ENCODE measurements at regions not wholly inside any gene's neighbourhood (a gene's known extent, or its start where the extent isn't known, plus 50 kb on each side); places are given as distances from the start of the nearest gene placed in this dataset.

- no peak overlapping the region for H3K27ac Mint-ChIP-seq
- H3K9me3 Mint-ChIP-seq: no peaks in the 10 kb centered on the region
- DNase-seq: no peak
- no peaks in the 10 kb centered on the region for H3K4me1 Mint-ChIP-seq
- H3K36me3 Mint-ChIP-seq: no peaks in the 10 kb centered on the region
- no peak overlapping the region for H3K4me3 Mint-ChIP-seq
- H3K27me3 Mint-ChIP-seq: peaks cover 3% of the 10 kb centered on the region
Observed at GRCh38 chr12:111085096-111085495, 164.7 kb upstream of the MYL2 start.

- no peak overlapping the region for H3K4me3 Mint-ChIP-seq
- no peak overlapping the region for H3K27ac Mint-ChIP-seq
- H3K4me1 Mint-ChIP-seq: no peaks in the 10 kb centered on the region
- H3K27me3 Mint-ChIP-seq: peaks cover 3% of the 10 kb centered on the region
- H3K36me3 Mint-ChIP-seq: no peaks in the 10 kb centered on the region
- H3K9me3 Mint-ChIP-seq: no peaks in the 10 kb centered on the region
- DNase-seq: no peak
Observed at GRCh38 chr12:111084605-111085004, 164.2 kb upstream of the MYL2 start.

GRCh38 chr12:111084158-111084557 lies 163.8 kb upstream of the MYL2 start:
- DNase-seq: no peak
- Mint-ChIP-seq H3K4me1 (no peaks in the 10 kb centered on the region), H3K4me3 (no peak overlapping the region), H3K9me3 (no peaks in the 10 kb centered on the region), H3K36me3 (no peaks in the 10 kb centered on the region), H3K27me3 (peaks cover 3% of the 10 kb centered on the region), H3K27ac (no peak overlapping the region)

- Mint-ChIP-seq H3K27ac (no peak overlapping the region), H3K36me3 (no peaks in the 10 kb centered on the region), H3K9me3 (no peaks in the 10 kb centered on the region), H3K4me1 (peaks cover 2% of the 10 kb centered on the region), H3K4me3 (no peak overlapping the region), H3K27me3 (peaks cover 3% of the 10 kb centered on the region)
- no peak for DNase-seq
Observed at GRCh38 chr12:111081600-111081999, 161.2 kb upstream of the MYL2 start.

- Mint-ChIP-seq H3K36me3 (no peaks in the 10 kb centered on the region), H3K9me3 (no peaks in the 10 kb centered on the region), H3K4me1 (peaks cover 3% of the 10 kb centered on the region), H3K27me3 (peaks cover 3% of the 10 kb centered on the region), H3K4me3 (no peak overlapping the region), H3K27ac (no peak overlapping the region)
- no peak for DNase-seq
Observed at GRCh38 chr12:111078731-111079130, 158.4 kb upstream of the MYL2 start.

- peaks cover 6% of the 10 kb centered on the region for H3K4me1 Mint-ChIP-seq
- no peaks in the 10 kb centered on the region for H3K27me3 Mint-ChIP-seq
- H3K36me3 Mint-ChIP-seq: peaks cover under 1% of the 10 kb centered on the region
- no peak overlapping the region for H3K4me3 Mint-ChIP-seq
- DNase-seq: no peak
- H3K9me3 Mint-ChIP-seq: no peaks in the 10 kb centered on the region
- no peak overlapping the region for H3K27ac Mint-ChIP-seq
Observed at GRCh38 chr12:111076611-111077451, 156.5 kb upstream of the MYL2 start.

GRCh38 chr12:111076199-111076598 lies 155.8 kb upstream of the MYL2 start:
- no peak overlapping the region for H3K27ac Mint-ChIP-seq

GRCh38 chr12:111074965-111075364 lies 154.6 kb upstream of the MYL2 start:
- peaks cover 6% of the 10 kb centered on the region for H3K4me1 Mint-ChIP-seq
- no peak overlapping the region for H3K4me3 Mint-ChIP-seq
- H3K9me3 Mint-ChIP-seq: no peaks in the 10 kb centered on the region
- H3K27me3 Mint-ChIP-seq: no peaks in the 10 kb centered on the region
- no peak overlapping the region for H3K27ac Mint-ChIP-seq
- peaks cover 1% of the 10 kb centered on the region for H3K36me3 Mint-ChIP-seq
- DNase-seq: no peak

More at GRCh38 chr12:111076199-111076598, 155.8 kb upstream of the MYL2 start:
- Mint-ChIP-seq H3K9me3 (no peaks in the 10 kb centered on the region), H3K27me3 (no peaks in the 10 kb centered on the region), H3K4me1 (peaks cover 6% of the 10 kb centered on the region), H3K36me3 (peaks cover 1% of the 10 kb centered on the region), H3K4me3 (no peak overlapping the region)
- no peak for DNase-seq

GRCh38 chr12:111074559-111074958 lies 154.2 kb upstream of the MYL2 start:
- no peaks in the 10 kb centered on the region for H3K27me3 Mint-ChIP-seq
- H3K9me3 Mint-ChIP-seq: no peaks in the 10 kb centered on the region
- no peak overlapping the region for H3K27ac Mint-ChIP-seq
- H3K4me3 Mint-ChIP-seq: no peak overlapping the region
- H3K4me1 Mint-ChIP-seq: peaks cover 6% of the 10 kb centered on the region
- peaks cover 1% of the 10 kb centered on the region for H3K36me3 Mint-ChIP-seq
- DNase-seq: no peak

- no peak overlapping the region for H3K4me3 Mint-ChIP-seq
- H3K27me3 Mint-ChIP-seq: no peaks in the 10 kb centered on the region
- no peak for DNase-seq
- peaks cover 1% of the 10 kb centered on the region for H3K36me3 Mint-ChIP-seq
- no peak overlapping the region for H3K27ac Mint-ChIP-seq
- H3K9me3 Mint-ChIP-seq: no peaks in the 10 kb centered on the region
- peaks cover 7% of the 10 kb centered on the region for H3K4me1 Mint-ChIP-seq
Observed at GRCh38 chr12:111073370-111073769, 153.0 kb upstream of the MYL2 start.

GRCh38 chr12:111072299-111072698 lies 151.9 kb upstream of the MYL2 start:
- DNase-seq: no peak
- Mint-ChIP-seq H3K4me3 (no peak overlapping the region), H3K27me3 (no peaks in the 10 kb centered on the region), H3K4me1 (peaks cover 14% of the 10 kb centered on the region), H3K9me3 (no peaks in the 10 kb centered on the region), H3K36me3 (peaks cover 1% of the 10 kb centered on the region), H3K27ac (no peak overlapping the region)

GRCh38 chr12:111069886-111070285 lies 149.5 kb upstream of the MYL2 start:
- Mint-ChIP-seq H3K27ac (no peak overlapping the region), H3K36me3 (peaks cover 1% of the 10 kb centered on the region), H3K9me3 (no peaks in the 10 kb centered on the region), H3K27me3 (no peaks in the 10 kb centered on the region), H3K4me3 (no peak overlapping the region), H3K4me1 (peaks cover 14% of the 10 kb centered on the region)
- no peak for DNase-seq

- peak; percentile 18 for DNase-seq
- H3K4me3 Mint-ChIP-seq: no peak overlapping the region
- H3K4me1 Mint-ChIP-seq: peaks cover 12% of the 10 kb centered on the region
- H3K36me3 Mint-ChIP-seq: peaks cover 1% of the 10 kb centered on the region
- no peaks in the 10 kb centered on the region for H3K9me3 Mint-ChIP-seq
- peak overlapping the region; percentile 32 for H3K27ac Mint-ChIP-seq
- no peaks in the 10 kb centered on the region for H3K27me3 Mint-ChIP-seq
Observed at GRCh38 chr12:111068290-111068689, 147.9 kb upstream of the MYL2 start.

- H3K36me3 Mint-ChIP-seq: peaks cover 1% of the 10 kb centered on the region
- H3K9me3 Mint-ChIP-seq: no peaks in the 10 kb centered on the region
- H3K27ac Mint-ChIP-seq: no peak overlapping the region
Observed at GRCh38 chr12:111067498-111067897, 147.1 kb upstream of the MYL2 start.

GRCh38 chr12:111066744-111067437 lies 146.5 kb upstream of the MYL2 start:
- H3K27ac Mint-ChIP-seq: no peak overlapping the region
- peaks cover 11% of the 10 kb centered on the region for H3K4me1 Mint-ChIP-seq
- H3K36me3 Mint-ChIP-seq: peaks cover 1% of the 10 kb centered on the region
- H3K27me3 Mint-ChIP-seq: no peaks in the 10 kb centered on the region
- no peak for DNase-seq
- no peaks in the 10 kb centered on the region for H3K9me3 Mint-ChIP-seq
- no peak overlapping the region for H3K4me3 Mint-ChIP-seq

More at GRCh38 chr12:111067498-111067897, 147.1 kb upstream of the MYL2 start:
- H3K4me1 Mint-ChIP-seq: peaks cover 11% of the 10 kb centered on the region
- no peak overlapping the region for H3K4me3 Mint-ChIP-seq
- no peaks in the 10 kb centered on the region for H3K27me3 Mint-ChIP-seq
- no peak for DNase-seq

- Mint-ChIP-seq H3K9me3 (no peaks in the 10 kb centered on the region), H3K36me3 (no peaks in the 10 kb centered on the region), H3K27ac (no peak overlapping the region), H3K27me3 (no peaks in the 10 kb centered on the region), H3K4me3 (no peak overlapping the region), H3K4me1 (peaks cover 11% of the 10 kb centered on the region)
- DNase-seq: no peak
Observed at GRCh38 chr12:111064982-111065381, 144.6 kb upstream of the MYL2 start.

Measured in activated naive CD8-positive, alpha-beta T cell treated with anti-CD3 and anti-CD28 coated beads for 36 hours (primary cell).